Neural progenitor cell (in vitro differentiated cells): ENCODE measurements at regions not wholly inside any gene's neighbourhood (a gene's known extent, or its start where the extent isn't known, plus 50 kb on each side); places are given as distances from the start of the nearest gene placed in this dataset.

ENCODE experiments used
- DNase-seq: peaks from one replicate; pipeline ENCODE4 v3.0.0-alpha.2; 2016; ENCODE audit warnings: low spot score
- H2AFZ ChIP-seq: fragments of 200-600 bp; sonication (generic); replicated peaks from 2 replicates; pipeline ENCODE4 v1.6.1; 2016; ENCODE audit warnings: antibody characterized with exemption
- H3F3A ChIP-seq: fragments of 200-600 bp; sonication (generic); 2 replicates; pipeline ENCODE4 v1.6.1; 2016; ENCODE audit warnings: antibody characterized with exemption, low read depth
- H3K27ac ChIP-seq: fragments of 200-600 bp; sonication (generic); 2 replicates; pipeline ENCODE4 v1.5.1; 2016; ENCODE audit warnings: mild to moderate bottlenecking
- H3K27me3 ChIP-seq: fragments of 200-600 bp; sonication (generic); 2 replicates; pipeline ENCODE4 v1.6.1; 2016; ENCODE audit warnings: mild to moderate bottlenecking, moderate library complexity
- H3K36me3 ChIP-seq: fragments of 200-600 bp; sonication (generic); 2 replicates; pipeline ENCODE4 v1.5.1; 2016
- H3K4me1 ChIP-seq: fragments of 200-600 bp; sonication (generic); 2 replicates; pipeline ENCODE4 v1.6.1; 2016; ENCODE audit warnings: mixed run types
- H3K4me2 ChIP-seq: fragments of 200-600 bp; sonication (generic); 2 replicates; pipeline ENCODE4 v1.6.1; 2016
- H3K4me3 ChIP-seq: fragments of 200-600 bp; sonication (generic); 2 replicates; pipeline ENCODE4 v1.5.1; 2016
- H3K79me2 ChIP-seq: fragments of 200-600 bp; sonication (generic); 2 replicates; pipeline ENCODE4 v1.6.1; 2016; ENCODE audit warnings: low read depth
- H3K9ac ChIP-seq: fragments of 200-600 bp; sonication (generic); 2 replicates; pipeline ENCODE4 v1.6.1; 2016
- H3K9me3 ChIP-seq: fragments of 200-600 bp; sonication (generic); 2 replicates; pipeline ENCODE4 v1.5.1; 2016; ENCODE audit warnings: low read depth
- H4K20me1 ChIP-seq: fragments of 200-600 bp; sonication (generic); 2 replicates; pipeline ENCODE4 v1.6.1; 2016; ENCODE audit warnings: low read depth
- H3K27ac Mint-ChIP-seq: 3 replicates; pipeline ENCODE4 v1.8.0; 2021; ENCODE audit warnings: mixed read lengths
- H3K27me3 Mint-ChIP-seq: 2 replicates; pipeline ENCODE4 v1.8.0; 2022; ENCODE audit warnings: low read depth, mild to moderate bottlenecking, inconsistent platforms, moderate library complexity, mixed read lengths; ENCODE audit not compliant: insufficient read depth
- H3K36me3 Mint-ChIP-seq: 3 replicates; pipeline ENCODE4 v1.8.0; 2021; ENCODE audit warnings: mixed read lengths
- H3K4me1 Mint-ChIP-seq: 3 replicates; pipeline ENCODE4 v1.8.0; 2021; ENCODE audit warnings: mixed read lengths
- H3K4me3 Mint-ChIP-seq: 3 replicates; pipeline ENCODE4 v1.8.0; 2021; ENCODE audit warnings: mild to moderate bottlenecking, moderate library complexity, mixed read lengths
- H3K9me3 Mint-ChIP-seq: 3 replicates; pipeline ENCODE4 v1.8.0; 2020; ENCODE audit warnings: mixed read lengths
- EZH2 ChIP-seq: fragments of 200-600 bp; sonication (generic); IDR thresholded peaks from 2 replicates; pipeline ENCODE4 v1.6.1; 2017; ENCODE audit warnings: antibody characterized with exemption, mild to moderate bottlenecking, moderate library complexity
- EZH2phosphoT487 ChIP-seq: fragments of 200-600 bp; sonication (generic); IDR thresholded peaks from 2 replicates; pipeline ENCODE4 v1.6.1; 2017; ENCODE audit warnings: antibody characterized with exemption
- TF ChIP-seq, protein P1 (sequence below): fragments of 200-600 bp; sonication (generic); IDR thresholded peaks from 2 replicates; pipeline ENCODE4 v1.5.1; 2017; ENCODE audit warnings: antibody characterized with exemption, mild to moderate bottlenecking

- H3K27ac Mint-ChIP-seq = no peak overlapping the region
- TF ChIP-seq, protein P1, sequence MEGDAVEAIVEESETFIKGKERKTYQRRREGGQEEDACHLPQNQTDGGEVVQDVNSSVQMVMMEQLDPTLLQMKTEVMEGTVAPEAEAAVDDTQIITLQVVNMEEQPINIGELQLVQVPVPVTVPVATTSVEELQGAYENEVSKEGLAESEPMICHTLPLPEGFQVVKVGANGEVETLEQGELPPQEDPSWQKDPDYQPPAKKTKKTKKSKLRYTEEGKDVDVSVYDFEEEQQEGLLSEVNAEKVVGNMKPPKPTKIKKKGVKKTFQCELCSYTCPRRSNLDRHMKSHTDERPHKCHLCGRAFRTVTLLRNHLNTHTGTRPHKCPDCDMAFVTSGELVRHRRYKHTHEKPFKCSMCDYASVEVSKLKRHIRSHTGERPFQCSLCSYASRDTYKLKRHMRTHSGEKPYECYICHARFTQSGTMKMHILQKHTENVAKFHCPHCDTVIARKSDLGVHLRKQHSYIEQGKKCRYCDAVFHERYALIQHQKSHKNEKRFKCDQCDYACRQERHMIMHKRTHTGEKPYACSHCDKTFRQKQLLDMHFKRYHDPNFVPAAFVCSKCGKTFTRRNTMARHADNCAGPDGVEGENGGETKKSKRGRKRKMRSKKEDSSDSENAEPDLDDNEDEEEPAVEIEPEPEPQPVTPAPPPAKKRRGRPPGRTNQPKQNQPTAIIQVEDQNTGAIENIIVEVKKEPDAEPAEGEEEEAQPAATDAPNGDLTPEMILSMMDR = no peak
- TF ChIP-seq EZH2phosphoT487 = no peak
- no peak for TF ChIP-seq EZH2
Measured at GRCh38 chr12:67810166-67810565, 161.6 kb downstream of the DYRK2 start.

DNA sequence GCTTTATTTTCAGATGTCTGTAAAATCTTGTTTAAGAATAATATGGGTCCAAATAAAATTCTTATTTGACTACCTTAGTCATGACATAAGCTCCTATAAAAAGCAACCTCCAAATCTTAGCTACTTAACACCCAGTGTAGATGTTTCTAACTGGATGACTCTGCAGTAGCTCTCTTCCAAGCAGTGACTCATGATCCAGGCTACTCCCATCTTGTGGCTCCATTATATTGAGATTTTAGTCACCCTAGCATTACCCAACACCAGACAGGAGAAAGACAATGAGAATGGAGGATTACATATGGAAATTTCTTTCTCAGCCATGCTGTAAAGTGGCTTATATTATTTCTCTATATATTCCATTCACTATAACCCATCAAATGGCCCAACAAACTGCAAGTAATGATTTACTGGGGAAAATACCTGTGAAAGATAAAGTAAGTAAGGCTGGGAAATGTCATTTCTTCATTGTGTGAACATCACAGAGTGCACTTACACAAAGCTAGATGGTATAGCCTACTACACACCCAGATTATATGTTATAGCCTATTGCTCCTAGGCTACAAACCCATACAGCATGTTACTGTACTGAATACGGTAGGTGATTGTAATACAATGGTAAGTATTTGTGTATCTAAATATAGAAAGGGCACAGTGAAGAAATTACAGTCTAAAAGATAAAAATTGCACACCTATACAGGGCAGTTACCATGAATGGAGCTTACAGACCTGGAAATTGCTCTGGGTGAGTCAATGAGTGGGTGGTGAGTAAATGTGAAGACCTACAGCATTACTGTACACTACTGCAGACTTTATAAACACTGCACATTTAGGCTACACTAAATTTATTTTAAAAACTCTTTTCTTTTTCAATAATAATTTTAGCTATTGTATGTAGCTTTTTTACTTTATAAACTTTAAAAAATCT, 163.2 kb downstream of the DYRK2 start:
- H3K4me3 Mint-ChIP-seq = no peak overlapping the region
- H3K4me1 Mint-ChIP-seq = no peaks in the 10 kb centered on the region
- no peak overlapping the region for H3K27ac Mint-ChIP-seq
- no peaks in the 10 kb centered on the region for H3K36me3 Mint-ChIP-seq
- no peak overlapping the region for H3K9ac ChIP-seq
- H2AFZ ChIP-seq = no peak overlapping the region
- no peak overlapping the region for H3K27ac ChIP-seq
- H4K20me1 ChIP-seq = no peaks in the 10 kb centered on the region
- no peak for DNase-seq
- no peak overlapping the region for H3K4me3 ChIP-seq
- H3K36me3 ChIP-seq = no peaks in the 10 kb centered on the region
- H3K9me3 ChIP-seq = peaks cover 9% of the 10 kb centered on the region
- H3K27me3 ChIP-seq = no peaks in the 10 kb centered on the region
- no peaks in the 10 kb centered on the region for H3F3A ChIP-seq
- H3K27me3 Mint-ChIP-seq = no peaks in the 10 kb centered on the region
- H3K9me3 Mint-ChIP-seq = peaks cover 11% of the 10 kb centered on the region
- H3K4me2 ChIP-seq = no peak overlapping the region
- H3K79me2 ChIP-seq = no peaks in the 10 kb centered on the region
- TF ChIP-seq EZH2phosphoT487 = no peak
- no peak for TF ChIP-seq EZH2
- TF ChIP-seq, protein P1 = no peak
- no peaks in the 10 kb centered on the region for H3K4me1 ChIP-seq

More at GRCh38 chr12:67810166-67810565, 161.6 kb downstream of the DYRK2 start:
- Histone ChIP-seq H3K79me2 (no peaks in the 10 kb centered on the region), H3F3A (no peaks in the 10 kb centered on the region), H3K27me3 (no peaks in the 10 kb centered on the region), H3K4me2 (no peak overlapping the region), H2AFZ (no peak overlapping the region), H3K9ac (no peak overlapping the region), H3K9me3 (no peaks in the 10 kb centered on the region), H4K20me1 (no peaks in the 10 kb centered on the region), H3K4me1 (no peaks in the 10 kb centered on the region), H3K36me3 (no peaks in the 10 kb centered on the region), H3K4me3 (no peak overlapping the region), H3K27ac (no peak overlapping the region)
- Mint-ChIP-seq H3K4me3 (no peak overlapping the region), H3K9me3 (peaks cover 2% of the 10 kb centered on the region), H3K36me3 (no peaks in the 10 kb centered on the region), H3K27me3 (no peaks in the 10 kb centered on the region), H3K4me1 (no peaks in the 10 kb centered on the region)
- no peak for DNase-seq

GRCh38 chr12:67813456-67813904, 164.9 kb downstream of the DYRK2 start:
- Histone ChIP-seq H3K4me1 (no peaks in the 10 kb centered on the region), H3K9me3 (peaks cover 11% of the 10 kb centered on the region), H3K4me3 (no peak overlapping the region), H3K36me3 (no peaks in the 10 kb centered on the region), H4K20me1 (no peaks in the 10 kb centered on the region), H3K27me3 (no peaks in the 10 kb centered on the region), H3F3A (no peaks in the 10 kb centered on the region), H3K79me2 (no peaks in the 10 kb centered on the region), H3K4me2 (no peak overlapping the region), H3K27ac (no peak overlapping the region), H2AFZ (no peak overlapping the region), H3K9ac (no peak overlapping the region)
- TF ChIP-seq, protein P1 = no peak
- TF ChIP-seq EZH2 = no peak
- no peak for TF ChIP-seq EZH2phosphoT487
- no peak for DNase-seq
- Mint-ChIP-seq H3K27ac (no peak overlapping the region), H3K36me3 (no peaks in the 10 kb centered on the region), H3K9me3 (peaks cover 18% of the 10 kb centered on the region), H3K4me3 (no peak overlapping the region), H3K27me3 (no peaks in the 10 kb centered on the region), H3K4me1 (no peaks in the 10 kb centered on the region)
